ENCODE measurements at regions not wholly inside any gene's neighbourhood (a gene's known extent, or its start where the extent isn't known, plus 50 kb on each side); places are given as distances from the start of the nearest gene placed in this dataset.
A peak's percentile ranks its signal among the peaks of the same experiment; 100 is the strongest.
"Not testable (repeated sequence)": the region's sequence is repeated elsewhere in the genome, so short reads cannot be mapped to it uniquely, and the experiment has no call there.

GRCh38 chr11:69899957-69900821, 81.0 kb upstream of the FGF3 start (continued):
- no peak for TF ChIP-seq ZNF142 (CRISPR knock-in tag; IDR thresholded peaks at IDR 0.05)
- peak; percentile 51; the same call in 1 of the 2 replicates for TF ChIP-seq NFE2L2 (IDR thresholded peaks at IDR 0.05; ENCODE audit: low read length)
- no peak for TF ChIP-seq NCOA2 (CRISPR knock-in tag; IDR thresholded peaks at IDR 0.05)
- TF ChIP-seq TFAP4 (IDR thresholded peaks at IDR 0.05; ENCODE audit: borderline replicate concordance, low read depth) = peak; percentile 55
- 0 out of 2 replicates have a peak, but pooled peaks have one; percentile 5 for TF ChIP-seq MAFF (IDR thresholded peaks at IDR 0.05; ENCODE audit: low read depth, low read length)
- peak; percentile 86 for TF ChIP-seq RARA (CRISPR knock-in tag; IDR thresholded peaks at IDR 0.05)
- peak; percentile 76 for TF ChIP-seq FOSL2 (CRISPR knock-in tag; IDR thresholded peaks at IDR 0.05)

GRCh38 chr11:69900822-69901302, 81.6 kb upstream of the FGF3 start:
- FAIRE-seq; H4K20me1 ChIP-seq (ENCODE audit: insufficient read depth, low read length); H3K4me2 ChIP-seq (ENCODE audit: low read depth, low read length); H3K4me1 ChIP-seq (ENCODE audit: insufficient read depth, low read length); ATAC-seq; H3K36me3 ChIP-seq (replicated peaks in 1 of 2; ENCODE audit: control insufficient read depth in 1 of 2, insufficient read depth in 2 of 2, low read length in 2 of 2); H3K9me3 ChIP-seq (ENCODE audit: low read length); H3K9ac ChIP-seq (ENCODE audit: insufficient read depth, low read depth, low read length); DNase-seq (ENCODE audit: low spot score); H3K27ac ChIP-seq (ENCODE audit: extremely low read length, insufficient read depth, low read length); H2AFZ ChIP-seq (ENCODE audit: low read length); CTCF ChIA-PET (ENCODE audit: low intra/inter-chr PET ratio, low total read pairs); in situ Hi-C loops (cut with HindIII; ENCODE audit: extremely low pct_ligation_motif_present, low pct_unique_long_range_greater_than_20kb); H3K79me2 ChIP-seq (ENCODE audit: insufficient read depth, low read length); H3K27me3 ChIP-seq (ENCODE audit: control insufficient read depth in 1 of 2, insufficient read depth in 2 of 2, low read length in 2 of 2); intact Hi-C loops (cut with micrococcal nuclease; ENCODE audit: unreplicated experiment); BruUV-seq (replicated peaks); H3K4me3 ChIP-seq (replicated peaks in 1 of 3; ENCODE audit: insufficient read depth in 1 of 3, low read depth in 2 of 3, low read length in 3 of 3): not testable (repeated sequence)
- POLR2A ChIA-PET = interaction anchor here (1.5 kb wide), 1 partner anchor 302 kb away, joined by 3 read pairs; the partner anchor contains the start of gene FADD
- WGBS (ENCODE audit: low lambda C conversion rate) = 13% methylated on average over 5 of the region's 5 CpGs

Data from HepG2 (cell line).